Activated naive CD8-positive, alpha-beta T cell (primary cell): ENCODE measurements at regions not wholly inside any gene's neighbourhood (a gene's known extent, or its start where the extent isn't known, plus 50 kb on each side); places are given as distances from the start of the nearest gene placed in this dataset.

ENCODE experiments used
- H3K27ac Mint-ChIP-seq: one replicate; pipeline ENCODE4 v1.8.0; 2021; ENCODE audit warnings: mixed read lengths
- H3K27me3 Mint-ChIP-seq: one replicate; pipeline ENCODE4 v1.8.0; 2021; ENCODE audit warnings: mixed read lengths
- H3K36me3 Mint-ChIP-seq: one replicate; pipeline ENCODE4 v1.8.0; 2021; ENCODE audit warnings: mixed read lengths
- H3K4me1 Mint-ChIP-seq: one replicate; pipeline ENCODE4 v1.8.0; 2021; ENCODE audit warnings: low read depth, mixed read lengths
- H3K4me3 Mint-ChIP-seq: one replicate; pipeline ENCODE4 v1.8.0; 2021; ENCODE audit warnings: mild to moderate bottlenecking, mixed read lengths
- H3K9me3 Mint-ChIP-seq: one replicate; pipeline ENCODE4 v1.8.0; 2021; ENCODE audit warnings: low read depth, mixed read lengths

DNA sequence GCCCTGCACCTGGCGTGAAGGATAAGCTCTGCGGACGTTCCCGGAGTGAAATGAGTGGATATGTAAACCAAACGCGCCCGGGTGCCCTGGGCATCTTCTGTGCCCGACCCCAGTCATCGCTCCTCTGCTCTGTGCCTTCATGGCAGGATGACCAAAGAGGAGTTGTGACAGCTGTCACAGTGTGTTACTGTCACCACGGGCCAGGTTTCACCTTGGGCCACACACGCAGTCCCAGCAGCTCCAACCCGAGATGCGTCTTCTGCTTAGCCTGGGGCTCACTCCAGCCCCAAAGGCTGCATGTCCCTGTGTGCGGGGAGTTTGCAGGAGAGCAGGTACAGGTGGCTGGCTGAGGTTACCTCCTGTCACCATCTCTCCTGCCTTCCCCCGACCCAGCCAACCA lies 311.6 kb downstream of the BMP7 start:
- Mint-ChIP-seq H3K36me3 (no peaks in the 10 kb centered on the region), H3K27me3 (peaks cover 14% of the 10 kb centered on the region), H3K27ac (no peak overlapping the region), H3K4me3 (no peak overlapping the region), H3K9me3 (no peaks in the 10 kb centered on the region), H3K4me1 (no peaks in the 10 kb centered on the region)

GRCh38 chr20:56955680-56956079 lies 310.8 kb downstream of the BMP7 start:
- Mint-ChIP-seq H3K36me3 (no peaks in the 10 kb centered on the region), H3K4me1 (no peaks in the 10 kb centered on the region), H3K4me3 (no peak overlapping the region), H3K27me3 (peaks cover 13% of the 10 kb centered on the region), H3K27ac (no peak overlapping the region), H3K9me3 (no peaks in the 10 kb centered on the region)

DNA sequence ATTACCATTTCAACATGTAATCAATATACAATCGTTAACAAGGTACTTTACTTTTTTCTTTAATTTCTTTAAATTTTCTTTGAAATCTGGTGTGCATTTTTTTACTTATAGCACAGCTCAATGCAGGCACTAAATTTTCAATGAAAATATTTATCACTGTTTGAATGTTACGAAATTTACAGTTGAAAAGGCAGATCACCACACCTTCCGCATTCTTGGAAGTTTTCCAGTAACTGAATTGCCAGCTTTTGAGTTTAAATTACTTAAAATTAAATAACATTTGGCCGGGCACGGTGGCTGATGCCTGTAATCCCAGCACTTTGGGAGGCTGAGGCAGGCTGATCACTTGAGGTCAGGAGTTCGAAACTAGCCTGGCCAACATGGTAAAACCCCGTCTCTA lies 309.9 kb downstream of the BMP7 start:
- Mint-ChIP-seq H3K27ac (no peak overlapping the region), H3K4me1 (no peaks in the 10 kb centered on the region), H3K4me3 (no peak overlapping the region), H3K36me3 (no peaks in the 10 kb centered on the region), H3K9me3 (no peaks in the 10 kb centered on the region), H3K27me3 (peaks cover 13% of the 10 kb centered on the region)

DNA sequence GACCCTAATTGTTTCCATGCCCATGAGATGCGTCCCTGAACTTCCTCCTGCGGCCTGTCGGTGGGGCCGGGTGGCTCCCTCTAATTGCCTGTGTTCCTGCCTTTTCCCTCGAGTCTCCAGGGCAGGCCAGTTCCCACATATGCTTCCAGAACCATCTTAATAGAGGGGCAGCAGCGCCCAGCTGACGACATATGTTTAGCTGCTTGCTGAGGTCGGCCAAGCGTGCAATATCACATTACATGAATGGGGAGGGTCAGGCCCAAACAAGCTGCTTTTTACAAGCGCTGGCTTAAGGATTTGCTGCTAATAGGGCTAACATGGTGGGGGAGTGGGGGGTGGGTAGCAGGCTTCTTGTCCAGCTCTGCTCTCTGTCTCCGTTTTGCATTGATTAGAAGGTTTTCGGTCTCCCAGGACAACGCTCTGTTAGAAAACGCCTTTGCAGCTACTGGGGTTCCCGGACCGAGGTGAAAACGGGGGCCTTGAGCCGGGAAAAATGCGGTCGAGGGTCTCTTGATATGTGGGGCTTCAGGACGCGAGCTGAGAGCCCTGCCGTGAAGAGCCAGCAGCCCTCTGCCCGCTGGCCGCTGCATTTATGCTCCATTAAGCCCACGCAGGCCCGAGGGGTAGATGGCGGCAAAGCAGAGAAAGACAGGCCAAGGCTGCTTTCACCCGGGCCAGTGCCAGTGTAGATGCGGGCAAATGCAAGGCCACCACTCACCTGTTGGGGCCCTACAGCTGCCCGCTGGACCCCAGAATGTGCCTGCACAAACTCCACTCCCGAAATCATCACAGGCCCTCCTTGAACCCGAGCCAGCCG lies 308.5 kb downstream of the BMP7 start:
- Mint-ChIP-seq H3K9me3 (no peaks in the 10 kb centered on the region), H3K4me3 (no peak overlapping the region), H3K4me1 (no peaks in the 10 kb centered on the region), H3K27me3 (peaks cover 17% of the 10 kb centered on the region), H3K27ac (no peak overlapping the region), H3K36me3 (no peaks in the 10 kb centered on the region)

DNA sequence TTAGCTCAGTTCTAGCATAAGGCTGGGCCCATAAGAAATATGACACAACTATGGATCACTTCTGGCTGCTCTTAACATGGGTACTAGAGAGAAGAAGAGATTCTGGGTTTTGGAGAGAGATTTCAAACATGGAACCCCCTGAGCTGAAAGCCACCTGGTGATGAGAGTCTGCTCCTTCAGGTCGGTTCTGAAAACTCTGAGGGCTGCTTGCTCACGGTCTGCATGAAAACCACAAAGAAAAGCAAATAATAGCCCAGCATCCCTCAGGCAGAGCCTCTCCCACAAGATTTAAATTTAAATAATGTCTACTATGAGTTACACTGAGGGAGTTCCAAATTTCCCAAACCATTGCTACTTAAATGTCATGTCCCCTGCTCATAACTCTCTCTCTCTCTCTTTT lies 301.5 kb downstream of the BMP7 start:
- no peaks in the 10 kb centered on the region for H3K9me3 Mint-ChIP-seq
- H3K27ac Mint-ChIP-seq, result no peak overlapping the region
- no peaks in the 10 kb centered on the region for H3K4me1 Mint-ChIP-seq
- no peaks in the 10 kb centered on the region for H3K36me3 Mint-ChIP-seq
- H3K4me3 Mint-ChIP-seq, result no peak overlapping the region
- peaks cover 6% of the 10 kb centered on the region for H3K27me3 Mint-ChIP-seq

DNA sequence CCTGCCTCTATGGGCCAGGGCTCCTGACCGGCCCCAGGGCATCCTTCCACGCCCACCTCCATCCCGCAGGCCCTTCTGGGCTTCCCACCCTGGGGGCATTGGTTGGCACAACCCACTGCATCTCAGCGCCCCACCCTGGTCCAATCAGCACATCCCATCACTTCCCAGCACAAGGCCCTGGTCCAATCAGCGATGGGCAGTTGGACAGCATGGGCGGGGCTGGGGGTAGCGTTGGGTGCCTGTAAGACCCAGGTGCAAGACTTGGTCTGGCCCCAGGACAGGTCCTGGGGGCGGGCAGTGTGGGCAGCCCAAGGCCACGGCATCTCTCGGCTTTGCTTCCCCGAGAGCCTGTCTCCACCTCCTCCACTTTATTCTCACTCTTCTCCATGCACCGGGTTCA lies 298.5 kb downstream of the BMP7 start:
- no peaks in the 10 kb centered on the region for H3K4me1 Mint-ChIP-seq
- H3K27ac Mint-ChIP-seq, result no peak overlapping the region
- no peaks in the 10 kb centered on the region for H3K36me3 Mint-ChIP-seq
- H3K9me3 Mint-ChIP-seq, result no peaks in the 10 kb centered on the region
- H3K4me3 Mint-ChIP-seq, result no peak overlapping the region
- peaks cover 8% of the 10 kb centered on the region for H3K27me3 Mint-ChIP-seq

GRCh38 chr20:56968376-56969048 lies 297.9 kb downstream of the BMP7 start:
- Mint-ChIP-seq H3K9me3 (no peaks in the 10 kb centered on the region), H3K4me1 (no peaks in the 10 kb centered on the region), H3K27ac (no peak overlapping the region), H3K4me3 (no peak overlapping the region), H3K27me3 (peaks cover 10% of the 10 kb centered on the region), H3K36me3 (no peaks in the 10 kb centered on the region)

DNA sequence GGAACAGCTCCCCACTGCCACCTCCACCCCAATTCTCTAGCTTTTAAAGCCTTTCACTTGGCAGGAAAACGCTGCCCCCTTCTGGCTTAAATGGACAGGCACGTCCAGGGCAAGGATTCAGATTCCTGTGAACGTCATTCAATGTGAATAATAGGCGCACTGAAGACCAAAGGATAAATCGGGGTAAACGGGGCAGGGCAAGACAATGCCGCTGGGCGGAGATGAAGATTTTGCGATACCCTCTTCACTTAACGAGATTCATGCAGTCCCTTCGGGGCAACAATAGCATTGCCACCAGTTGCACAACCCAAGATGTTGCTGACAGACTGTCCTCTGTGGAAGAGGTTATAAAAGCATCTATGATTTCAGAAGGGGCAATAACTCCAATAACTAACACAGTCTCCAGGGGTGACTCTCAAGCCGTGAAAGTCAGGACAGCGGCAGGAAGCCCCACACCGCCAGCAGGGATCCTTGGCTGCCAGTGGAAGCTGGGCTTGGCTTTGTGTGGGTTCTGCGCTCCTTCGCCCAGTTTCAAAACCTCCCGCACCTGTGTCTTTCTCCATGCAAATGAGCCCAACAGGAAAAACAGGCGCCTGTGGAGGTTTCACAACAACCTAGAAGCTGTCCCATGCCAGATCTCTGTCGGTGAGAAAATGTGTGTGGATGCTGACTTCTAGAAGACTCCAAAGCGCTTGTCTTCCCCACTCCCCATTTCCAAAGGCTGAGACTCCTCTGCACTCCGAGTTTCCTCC lies 291.8 kb downstream of the BMP7 start:
- no peaks in the 10 kb centered on the region for H3K36me3 Mint-ChIP-seq
- no peak overlapping the region for H3K27ac Mint-ChIP-seq
- H3K9me3 Mint-ChIP-seq, result no peaks in the 10 kb centered on the region
- H3K4me3 Mint-ChIP-seq, result no peak overlapping the region
- peaks cover 40% of the 10 kb centered on the region for H3K27me3 Mint-ChIP-seq
- H3K4me1 Mint-ChIP-seq, result no peaks in the 10 kb centered on the region

- no peak overlapping the region for H3K27ac Mint-ChIP-seq
- peaks cover 40% of the 10 kb centered on the region for H3K27me3 Mint-ChIP-seq
- H3K4me3 Mint-ChIP-seq, result no peak overlapping the region
- H3K4me1 Mint-ChIP-seq, result no peaks in the 10 kb centered on the region
- H3K9me3 Mint-ChIP-seq, result no peaks in the 10 kb centered on the region
- H3K36me3 Mint-ChIP-seq, result no peaks in the 10 kb centered on the region
Observed at GRCh38 chr20:56975838-56976237, 290.6 kb downstream of the BMP7 start.

- Mint-ChIP-seq H3K4me1 (no peaks in the 10 kb centered on the region), H3K27me3 (peaks cover 40% of the 10 kb centered on the region), H3K27ac (no peak overlapping the region), H3K4me3 (no peak overlapping the region), H3K36me3 (no peaks in the 10 kb centered on the region), H3K9me3 (no peaks in the 10 kb centered on the region)
Observed at GRCh38 chr20:56976336-56976735, 290.1 kb downstream of the BMP7 start.

DNA sequence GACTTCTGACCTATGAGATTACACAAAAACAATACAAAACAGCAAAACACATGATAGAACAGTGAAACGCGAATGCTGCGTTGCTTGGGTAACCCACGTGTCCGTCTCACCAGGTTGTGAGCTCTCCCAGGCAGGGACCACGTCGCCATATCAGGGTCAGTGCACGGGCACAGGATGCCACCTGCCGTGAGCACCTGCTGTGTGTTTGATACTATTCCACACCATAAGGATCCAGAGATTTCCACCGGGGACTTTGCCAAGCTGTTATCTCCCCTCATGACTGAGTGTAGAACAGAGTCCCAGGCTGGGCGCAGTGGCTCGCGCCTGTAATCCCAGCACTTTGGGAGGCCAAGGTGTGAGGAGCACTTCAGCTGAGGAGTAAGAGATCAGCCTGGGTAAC lies 288.0 kb downstream of the BMP7 start:
- no peak overlapping the region for H3K27ac Mint-ChIP-seq

GRCh38 chr20:56979125-56979524 lies 287.3 kb downstream of the BMP7 start:
- Mint-ChIP-seq H3K27me3 (peaks cover 26% of the 10 kb centered on the region), H3K27ac (no peak overlapping the region), H3K4me3 (no peak overlapping the region), H3K4me1 (no peaks in the 10 kb centered on the region), H3K9me3 (no peaks in the 10 kb centered on the region), H3K36me3 (no peaks in the 10 kb centered on the region)

More for the DNA sequence above, 288.0 kb downstream of the BMP7 start:
- no peaks in the 10 kb centered on the region for H3K36me3 Mint-ChIP-seq
- no peaks in the 10 kb centered on the region for H3K9me3 Mint-ChIP-seq
- no peak overlapping the region for H3K4me3 Mint-ChIP-seq
- peaks cover 32% of the 10 kb centered on the region for H3K27me3 Mint-ChIP-seq
- no peaks in the 10 kb centered on the region for H3K4me1 Mint-ChIP-seq

DNA sequence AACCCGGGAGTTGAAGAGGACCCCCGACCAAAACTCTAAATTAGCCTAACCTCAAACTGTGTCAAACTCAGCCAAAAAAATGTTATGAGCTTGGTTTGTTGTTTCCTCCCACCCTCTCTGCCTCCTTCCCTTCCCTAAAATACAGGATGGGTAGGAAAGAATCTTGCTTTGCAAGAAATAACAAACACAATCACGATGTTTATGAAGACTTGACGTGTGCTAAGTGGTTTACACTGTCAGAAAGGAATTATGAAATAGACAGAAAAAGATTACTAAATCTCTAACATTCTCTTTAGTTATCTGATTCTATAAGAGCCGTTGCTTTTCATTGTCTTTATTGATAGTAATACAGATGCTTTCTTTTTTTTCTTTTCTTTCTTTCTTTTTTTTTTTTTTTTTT lies 285.1 kb downstream of the BMP7 start:
- no peak overlapping the region for H3K27ac Mint-ChIP-seq
- peaks cover 9% of the 10 kb centered on the region for H3K9me3 Mint-ChIP-seq
- H3K27me3 Mint-ChIP-seq, result peaks cover 11% of the 10 kb centered on the region
- no peaks in the 10 kb centered on the region for H3K36me3 Mint-ChIP-seq
- no peak overlapping the region for H3K4me3 Mint-ChIP-seq
- H3K4me1 Mint-ChIP-seq, result no peaks in the 10 kb centered on the region

DNA sequence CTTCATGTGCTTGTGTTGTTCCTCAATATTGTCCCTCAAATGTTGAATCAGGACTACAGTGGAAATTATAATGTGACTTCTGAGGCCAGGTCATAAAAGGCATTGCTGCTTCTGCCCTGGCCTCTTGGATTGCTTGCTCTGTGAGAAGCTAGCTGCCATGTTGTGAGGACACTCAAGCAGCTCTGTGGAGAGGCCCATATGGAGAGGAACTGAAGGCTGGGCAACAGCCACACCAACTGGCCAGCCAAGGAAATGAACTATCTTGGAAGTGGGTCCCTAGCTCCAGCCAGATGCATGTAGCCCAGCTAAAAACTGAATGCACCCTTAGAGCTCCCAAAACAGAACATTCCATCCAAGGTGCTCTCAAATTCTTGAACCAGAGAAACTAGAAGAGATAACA lies 282.6 kb downstream of the BMP7 start:
- Mint-ChIP-seq H3K9me3 (peaks cover 9% of the 10 kb centered on the region), H3K4me3 (no peak overlapping the region), H3K27me3 (peaks cover 5% of the 10 kb centered on the region), H3K27ac (no peak overlapping the region), H3K4me1 (no peaks in the 10 kb centered on the region), H3K36me3 (no peaks in the 10 kb centered on the region)

DNA sequence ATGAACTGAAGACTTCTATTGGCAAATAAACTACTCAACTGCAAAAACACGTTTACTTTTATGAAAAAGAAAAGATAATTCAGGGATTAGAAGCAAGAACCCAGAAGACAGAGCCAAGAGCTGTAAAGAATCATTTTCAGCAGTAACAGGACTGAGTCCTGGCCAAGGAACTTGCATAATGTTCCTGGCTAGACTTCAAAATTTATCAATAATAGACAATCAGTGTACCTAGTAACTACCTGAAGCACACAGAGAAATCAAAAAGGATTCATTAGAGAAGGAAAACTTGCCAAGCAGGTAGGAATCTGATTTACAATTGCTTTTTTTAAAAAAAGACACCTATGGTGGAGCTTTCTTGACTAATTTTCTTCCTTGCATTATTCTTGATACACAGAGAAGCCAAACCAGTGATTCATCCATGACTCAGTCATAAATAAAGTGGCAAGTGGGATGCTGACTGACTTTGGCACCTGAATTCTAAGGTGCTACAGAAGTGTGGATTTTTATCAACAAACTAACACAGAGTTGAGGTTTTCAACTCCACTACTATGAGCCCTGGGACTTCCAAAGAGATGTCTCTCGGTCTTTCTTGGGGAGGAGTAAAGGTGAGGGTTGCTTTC lies 281.3 kb downstream of the BMP7 start:
- H3K9me3 Mint-ChIP-seq, result peaks cover 9% of the 10 kb centered on the region
- no peaks in the 10 kb centered on the region for H3K36me3 Mint-ChIP-seq
- H3K4me3 Mint-ChIP-seq, result no peak overlapping the region
- H3K4me1 Mint-ChIP-seq, result no peaks in the 10 kb centered on the region
- H3K27me3 Mint-ChIP-seq, result peaks cover 2% of the 10 kb centered on the region
- no peak overlapping the region for H3K27ac Mint-ChIP-seq
